Smooth muscle cell (in vitro differentiated cells): ENCODE measurements at regions not wholly inside any gene's neighbourhood (a gene's known extent, or its start where the extent isn't known, plus 50 kb on each side); places are given as distances from the start of the nearest gene placed in this dataset.

Experiments used
- DNase-seq: peaks from one replicate; lab custom pipeline; 2025; ENCODE audit not compliant: unreplicated experiment; lab: John Stamatoyannopoulos, UW
- H2AFZ ChIP-seq: fragments of 200-600 bp; sonication (generic); 2 replicates; pipeline ENCODE4 v1.6.0; 2016; ENCODE audit warnings: antibody characterized with exemption, low read depth, mild to moderate bottlenecking
- H3F3A ChIP-seq: fragments of 200-600 bp; sonication (generic); 2 replicates; pipeline ENCODE4 v1.6.0; 2017; ENCODE audit warnings: antibody characterized with exemption, low read depth
- H3K27ac ChIP-seq: fragments of 200-600 bp; sonication (generic); 2 replicates; pipeline ENCODE4 v1.5.1; 2016; ENCODE audit warnings: low read depth, mild to moderate bottlenecking
- H3K27me3 ChIP-seq: fragments of 200-600 bp; sonication (generic); 2 replicates; pipeline ENCODE4 v1.6.1; 2016; ENCODE audit warnings: low read depth, mild to moderate bottlenecking
- H3K36me3 ChIP-seq: fragments of 200-600 bp; sonication (generic); 2 replicates; pipeline ENCODE4 v1.5.1; 2016; ENCODE audit warnings: low read depth
- H3K4me1 ChIP-seq: fragments of 200-600 bp; sonication (generic); 2 replicates; pipeline ENCODE4 v1.5.1; 2016; ENCODE audit warnings: low read depth
- H3K4me2 ChIP-seq: fragments of 200-600 bp; sonication (generic); 2 replicates; pipeline ENCODE4 v1.6.0; 2016; ENCODE audit warnings: mild to moderate bottlenecking
- H3K4me3 ChIP-seq: fragments of 200-600 bp; sonication (generic); 2 replicates; pipeline ENCODE4 v1.5.1; 2016; ENCODE audit warnings: mild to moderate bottlenecking
- H3K79me2 ChIP-seq: fragments of 200-600 bp; sonication (generic); 2 replicates; pipeline ENCODE4 v1.6.0; 2016; ENCODE audit warnings: low read depth, mild to moderate bottlenecking
- H3K9ac ChIP-seq: fragments of 200-600 bp; sonication (generic); 2 replicates; pipeline ENCODE4 v1.6.0; 2016; ENCODE audit warnings: low read depth
- H3K9me3 ChIP-seq: fragments of 200-600 bp; sonication (generic); replicated peaks from 2 replicates; pipeline ENCODE4 v1.5.1; 2016; ENCODE audit warnings: low read depth
- H4K20me1 ChIP-seq: fragments of 200-600 bp; sonication (generic); 2 replicates; pipeline ENCODE4 v1.6.0; 2016; ENCODE audit warnings: low read depth
- CTCF ChIP-seq: fragments of 200-600 bp; sonication (generic); IDR thresholded peaks from 2 replicates; pipeline ENCODE4 v1.5.1; 2017; ENCODE audit warnings: borderline replicate concordance, mild to moderate bottlenecking, antibody characterized with exemption; ENCODE audit not compliant: insufficient read depth, poor library complexity, severe bottlenecking
- WGBS: methylation state at CpG from one replicate; pipeline ENCODE4 v1.1.7; 2016; ENCODE audit warnings: low lambda C conversion rate; 5-methylcytosine and 5-hydroxymethylcytosine counted together

GRCh38 chr11:90774727-90775566 is 552.1 kb upstream of the CHORDC1 start:
- no peak overlapping the region for H3K9ac ChIP-seq
- no peaks in the 10 kb centered on the region for H3K79me2 ChIP-seq
- no peaks in the 10 kb centered on the region for H3K27me3 ChIP-seq
- no peak for TF ChIP-seq CTCF
- H3K4me3 ChIP-seq, result no peak overlapping the region
- no peak overlapping the region for H3K4me2 ChIP-seq
- WGBS, result 66% methylated on average over 13 of the region's 13 CpGs
- no peaks in the 10 kb centered on the region for H3K9me3 ChIP-seq
- no peaks in the 10 kb centered on the region for H4K20me1 ChIP-seq
- no peaks in the 10 kb centered on the region for H3K36me3 ChIP-seq
- no peak overlapping the region for H2AFZ ChIP-seq
- no peaks in the 10 kb centered on the region for H3F3A ChIP-seq
- no peak overlapping the region for H3K27ac ChIP-seq
- no peak for DNase-seq
- no peaks in the 10 kb centered on the region for H3K4me1 ChIP-seq

- Histone ChIP-seq H4K20me1 (no peaks in the 10 kb centered on the region), H3K36me3 (no peaks in the 10 kb centered on the region), H3K79me2 (no peaks in the 10 kb centered on the region), H3F3A (no peaks in the 10 kb centered on the region), H3K4me2 (no peak overlapping the region), H2AFZ (no peak overlapping the region), H3K9me3 (no peaks in the 10 kb centered on the region), H3K4me1 (no peaks in the 10 kb centered on the region), H3K27me3 (no peaks in the 10 kb centered on the region), H3K9ac (no peak overlapping the region), H3K27ac (no peak overlapping the region), H3K4me3 (no peak overlapping the region)
- no peak for TF ChIP-seq CTCF
- no peak for DNase-seq
- WGBS, result 97% methylated on average over 3 of the region's 3 CpGs
These were observed 547.2 kb upstream of the CHORDC1 start for GRCh38 chr11:90770007-90770406.

GRCh38 chr11:90766121-90766520 is 543.3 kb upstream of the CHORDC1 start:
- Histone ChIP-seq H3K9ac (no peak overlapping the region), H3K9me3 (no peaks in the 10 kb centered on the region), H3K4me1 (no peaks in the 10 kb centered on the region), H4K20me1 (no peaks in the 10 kb centered on the region), H2AFZ (no peak overlapping the region), H3K4me3 (no peak overlapping the region), H3K27me3 (no peaks in the 10 kb centered on the region), H3F3A (no peaks in the 10 kb centered on the region), H3K36me3 (no peaks in the 10 kb centered on the region), H3K4me2 (no peak overlapping the region), H3K27ac (no peak overlapping the region), H3K79me2 (no peaks in the 10 kb centered on the region)
- no peak for DNase-seq
- 97% methylated on average over 3 of the region's 3 CpGs for WGBS
- TF ChIP-seq CTCF, result no peak

GRCh38 chr11:90764691-90765090 is 541.8 kb upstream of the CHORDC1 start:
- H3K27ac ChIP-seq, result no peak overlapping the region
- no peak overlapping the region for H3K4me3 ChIP-seq
- H4K20me1 ChIP-seq, result no peaks in the 10 kb centered on the region
- no peak for DNase-seq
- H2AFZ ChIP-seq, result no peak overlapping the region
- H3K36me3 ChIP-seq, result no peaks in the 10 kb centered on the region
- no peak overlapping the region for H3K4me2 ChIP-seq
- no peaks in the 10 kb centered on the region for H3K27me3 ChIP-seq
- no peak for TF ChIP-seq CTCF
- no peak overlapping the region for H3K9ac ChIP-seq
- no peaks in the 10 kb centered on the region for H3K4me1 ChIP-seq
- no peaks in the 10 kb centered on the region for H3K79me2 ChIP-seq
- 95% methylated on average over 4 of the region's 4 CpGs for WGBS
- no peaks in the 10 kb centered on the region for H3K9me3 ChIP-seq
- H3F3A ChIP-seq, result no peaks in the 10 kb centered on the region
